ENCODE measurements at regions not wholly inside any gene's neighbourhood (a gene's known extent, or its start where the extent isn't known, plus 50 kb on each side); places are given as distances from the start of the nearest gene placed in this dataset.

DNA sequence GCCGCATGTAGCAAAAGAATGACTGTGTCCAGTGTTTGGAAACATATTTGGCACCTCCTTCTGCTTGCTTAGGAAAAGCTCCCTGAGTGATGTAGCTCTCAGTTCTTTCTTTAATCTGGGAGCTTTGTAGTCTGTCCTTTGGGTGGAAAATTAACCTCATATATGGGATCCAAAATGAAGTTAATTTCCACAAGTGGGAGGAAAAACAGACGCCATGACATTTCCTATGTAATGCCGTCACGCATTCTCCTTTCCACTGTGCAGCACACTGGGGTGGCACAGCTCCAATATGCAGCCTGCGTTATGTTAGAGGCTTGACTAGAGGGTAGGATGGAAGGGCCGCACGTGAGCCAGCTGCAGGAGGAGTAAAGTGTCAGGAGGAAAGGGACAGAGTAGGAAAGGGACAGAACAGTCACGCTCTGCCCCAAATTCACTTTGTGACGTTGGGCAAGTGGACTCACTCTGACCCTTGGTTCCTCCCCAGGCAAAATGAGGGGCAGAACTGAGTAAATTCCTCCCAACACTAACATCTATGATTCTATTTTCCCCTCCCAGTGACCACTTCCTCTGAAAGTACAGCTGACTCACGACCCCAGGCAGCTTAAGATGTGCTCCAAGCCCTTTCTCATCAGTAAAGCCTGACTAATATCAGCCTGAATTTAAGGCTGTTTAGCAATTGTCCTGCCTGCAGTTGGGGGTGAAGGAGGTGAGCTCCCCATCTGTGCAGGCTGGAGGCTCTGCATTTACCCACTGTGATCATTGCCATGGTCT lies 176.5 kb upstream of the PFN2 start:
- TF ChIP-seq SIN3A (IDR thresholded peaks at IDR 0.05; ENCODE audit: borderline replicate concordance, insufficient read depth, low read length) (no peak), POLR2AphosphoS5 (IDR thresholded peaks at IDR 0.05; ENCODE audit: low read depth, low read length) (no peak), TAF1 (IDR thresholded peaks at IDR 0.05; ENCODE audit: borderline replicate concordance, insufficient read depth, low read length) (no peak), FOXP2 (optimal IDR thresholded peaks at IDR 0.05; ENCODE audit: borderline replicate concordance, extremely low read depth, extremely low read length, insufficient read depth) (no peak)
- TF ChIP-seq, protein P1, sequence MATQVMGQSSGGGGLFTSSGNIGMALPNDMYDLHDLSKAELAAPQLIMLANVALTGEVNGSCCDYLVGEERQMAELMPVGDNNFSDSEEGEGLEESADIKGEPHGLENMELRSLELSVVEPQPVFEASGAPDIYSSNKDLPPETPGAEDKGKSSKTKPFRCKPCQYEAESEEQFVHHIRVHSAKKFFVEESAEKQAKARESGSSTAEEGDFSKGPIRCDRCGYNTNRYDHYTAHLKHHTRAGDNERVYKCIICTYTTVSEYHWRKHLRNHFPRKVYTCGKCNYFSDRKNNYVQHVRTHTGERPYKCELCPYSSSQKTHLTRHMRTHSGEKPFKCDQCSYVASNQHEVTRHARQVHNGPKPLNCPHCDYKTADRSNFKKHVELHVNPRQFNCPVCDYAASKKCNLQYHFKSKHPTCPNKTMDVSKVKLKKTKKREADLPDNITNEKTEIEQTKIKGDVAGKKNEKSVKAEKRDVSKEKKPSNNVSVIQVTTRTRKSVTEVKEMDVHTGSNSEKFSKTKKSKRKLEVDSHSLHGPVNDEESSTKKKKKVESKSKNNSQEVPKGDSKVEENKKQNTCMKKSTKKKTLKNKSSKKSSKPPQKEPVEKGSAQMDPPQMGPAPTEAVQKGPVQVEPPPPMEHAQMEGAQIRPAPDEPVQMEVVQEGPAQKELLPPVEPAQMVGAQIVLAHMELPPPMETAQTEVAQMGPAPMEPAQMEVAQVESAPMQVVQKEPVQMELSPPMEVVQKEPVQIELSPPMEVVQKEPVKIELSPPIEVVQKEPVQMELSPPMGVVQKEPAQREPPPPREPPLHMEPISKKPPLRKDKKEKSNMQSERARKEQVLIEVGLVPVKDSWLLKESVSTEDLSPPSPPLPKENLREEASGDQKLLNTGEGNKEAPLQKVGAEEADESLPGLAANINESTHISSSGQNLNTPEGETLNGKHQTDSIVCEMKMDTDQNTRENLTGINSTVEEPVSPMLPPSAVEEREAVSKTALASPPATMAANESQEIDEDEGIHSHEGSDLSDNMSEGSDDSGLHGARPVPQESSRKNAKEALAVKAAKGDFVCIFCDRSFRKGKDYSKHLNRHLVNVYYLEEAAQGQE (IDR thresholded peaks at IDR 0.05; ENCODE audit: insufficient read depth in 1 of 2, low read depth in 2 of 2, low read length in 2 of 2), result no peak

DNA sequence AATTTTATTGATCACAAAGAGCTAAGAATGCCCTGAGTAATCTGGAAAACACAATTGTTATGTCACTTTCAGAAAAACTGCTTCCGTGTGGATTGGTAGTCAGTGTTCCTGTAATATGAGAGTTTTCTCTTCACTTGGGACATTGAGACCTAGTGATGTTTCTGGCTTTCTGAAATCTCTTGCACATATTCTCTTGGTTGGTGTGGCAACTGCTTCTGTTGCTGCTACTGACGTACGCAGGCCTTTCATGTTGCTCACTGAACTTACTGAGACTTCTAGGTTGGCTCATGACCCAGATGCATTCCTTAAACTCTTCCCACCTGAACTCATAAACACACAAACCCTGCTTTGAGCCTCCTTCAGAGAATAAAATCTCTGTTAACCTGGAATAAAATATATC lies 175.0 kb upstream of the PFN2 start:
- TF ChIP-seq POLR2AphosphoS5 (IDR thresholded peaks at IDR 0.05; ENCODE audit: low read depth, low read length), result no peak
- TF ChIP-seq SIN3A (IDR thresholded peaks at IDR 0.05; ENCODE audit: borderline replicate concordance, insufficient read depth, low read length), result no peak
- no peak for TF ChIP-seq TAF1 (IDR thresholded peaks at IDR 0.05; ENCODE audit: borderline replicate concordance, insufficient read depth, low read length)
- no peak for TF ChIP-seq FOXP2 (optimal IDR thresholded peaks at IDR 0.05; ENCODE audit: borderline replicate concordance, extremely low read depth, extremely low read length, insufficient read depth)
- TF ChIP-seq, protein P1 (IDR thresholded peaks at IDR 0.05; ENCODE audit: insufficient read depth in 1 of 2, low read depth in 2 of 2, low read length in 2 of 2), result no peak

DNA sequence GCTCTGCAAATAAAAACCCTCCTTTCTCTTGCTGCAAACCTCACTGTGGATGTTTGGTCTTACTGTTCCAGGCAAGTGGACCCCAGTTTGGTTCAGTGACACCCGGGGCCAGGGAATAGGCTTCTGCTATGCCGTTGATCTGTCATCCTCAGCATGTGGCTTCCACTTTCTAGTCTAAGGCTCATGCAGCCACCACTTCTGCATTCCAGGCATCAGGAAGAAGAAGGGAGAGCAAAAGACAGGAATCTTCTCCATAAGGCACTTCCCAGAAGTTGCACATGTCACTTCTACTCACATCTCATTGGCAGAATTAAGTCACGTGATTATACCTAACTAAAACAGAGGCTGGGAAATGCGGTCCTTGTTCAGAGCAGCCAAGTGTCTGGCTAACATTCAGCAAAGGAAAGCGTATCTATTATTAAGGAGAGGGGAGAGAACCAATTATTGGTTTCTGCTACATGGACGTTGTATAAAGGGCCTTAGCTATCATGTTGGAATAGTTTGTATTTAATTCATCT lies 173.6 kb upstream of the PFN2 start:
- TF ChIP-seq, protein P1 (IDR thresholded peaks at IDR 0.05; ENCODE audit: insufficient read depth in 1 of 2, low read depth in 2 of 2, low read length in 2 of 2), result no peak
- no peak for TF ChIP-seq POLR2AphosphoS5 (IDR thresholded peaks at IDR 0.05; ENCODE audit: low read depth, low read length)
- no peak for TF ChIP-seq SIN3A (IDR thresholded peaks at IDR 0.05; ENCODE audit: borderline replicate concordance, insufficient read depth, low read length)
- TF ChIP-seq TAF1 (IDR thresholded peaks at IDR 0.05; ENCODE audit: borderline replicate concordance, insufficient read depth, low read length), result no peak
- TF ChIP-seq FOXP2 (optimal IDR thresholded peaks at IDR 0.05; ENCODE audit: borderline replicate concordance, extremely low read depth, extremely low read length, insufficient read depth), result no peak

DNA sequence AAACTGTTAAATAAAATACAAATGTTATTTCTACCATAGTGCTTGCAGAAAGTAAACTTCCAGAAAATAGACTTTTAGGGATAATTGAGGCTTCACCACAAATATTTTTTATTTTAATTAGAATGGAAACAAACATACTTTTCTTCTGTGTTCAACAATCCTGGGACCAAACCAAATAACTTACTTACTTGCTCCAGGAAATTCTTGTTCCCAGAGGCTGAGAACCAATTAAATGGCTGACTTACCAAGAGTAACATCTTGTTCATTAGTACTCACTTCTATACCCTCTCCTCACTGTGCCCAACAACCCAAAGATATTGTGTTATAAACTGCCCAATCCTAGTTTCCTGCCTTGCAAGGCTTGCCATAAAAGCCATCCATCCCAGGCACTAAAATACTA lies 172.2 kb upstream of the PFN2 start:
- no peak for TF ChIP-seq SIN3A (IDR thresholded peaks at IDR 0.05; ENCODE audit: borderline replicate concordance, insufficient read depth, low read length)
- TF ChIP-seq FOXP2 (optimal IDR thresholded peaks at IDR 0.05; ENCODE audit: borderline replicate concordance, extremely low read depth, extremely low read length, insufficient read depth), result no peak
- TF ChIP-seq TAF1 (IDR thresholded peaks at IDR 0.05; ENCODE audit: borderline replicate concordance, insufficient read depth, low read length), result no peak

DNA sequence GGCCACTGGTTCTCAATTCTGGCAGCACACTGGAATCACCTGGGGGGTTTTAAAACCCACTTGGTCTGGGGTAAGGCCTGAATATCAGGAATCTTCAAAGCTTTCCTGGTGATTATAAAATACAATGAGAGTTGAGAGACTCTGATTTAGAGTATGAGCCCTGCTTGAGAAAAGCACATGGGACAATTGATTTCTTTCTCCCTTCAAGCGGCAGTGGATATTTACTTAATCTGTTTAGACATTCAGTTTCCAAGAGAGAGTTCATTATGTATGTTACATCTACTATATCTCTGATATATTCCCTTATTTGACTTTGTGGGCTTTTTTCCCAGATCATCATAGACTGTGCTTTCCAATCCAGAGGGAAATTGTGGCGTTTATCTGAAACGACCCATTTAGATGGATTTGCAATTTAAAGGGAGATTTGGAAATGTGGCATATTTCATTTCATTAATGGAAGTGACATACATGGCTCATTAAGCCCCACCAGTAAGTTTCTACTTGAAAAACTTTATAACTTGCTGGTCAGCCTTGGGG lies 171.2 kb upstream of the PFN2 start:
- TF ChIP-seq TAF1 (IDR thresholded peaks at IDR 0.05; ENCODE audit: borderline replicate concordance, insufficient read depth, low read length), result no peak
- TF ChIP-seq, protein P1 (IDR thresholded peaks at IDR 0.05; ENCODE audit: insufficient read depth in 1 of 2, low read depth in 2 of 2, low read length in 2 of 2), result no peak
- no peak for TF ChIP-seq SIN3A (IDR thresholded peaks at IDR 0.05; ENCODE audit: borderline replicate concordance, insufficient read depth, low read length)
- no peak for TF ChIP-seq FOXP2 (optimal IDR thresholded peaks at IDR 0.05; ENCODE audit: borderline replicate concordance, extremely low read depth, extremely low read length, insufficient read depth)
- TF ChIP-seq POLR2AphosphoS5 (IDR thresholded peaks at IDR 0.05; ENCODE audit: low read depth, low read length), result no peak

Data from PFSK-1 (cell line).